IMR-90 (cell line): ENCODE measurements at regions not wholly inside any gene's neighbourhood (a gene's known extent, or its start where the extent isn't known, plus 50 kb on each side); places are given as distances from the start of the nearest gene placed in this dataset.

Experiments
- CHD1 ChIP-seq: IDR thresholded peaks from 2 replicates; pipeline ENCODE4 v1.6.1; 2012; ENCODE audit warnings: low read depth, low read length, improper control_type of control experiment
- FOS ChIP-seq: fragments of 150-350 bp; IDR thresholded peaks from 2 replicates; pipeline ENCODE4 v1.6.1; 2016; ENCODE audit warnings: low read depth, low read length
- MAFK ChIP-seq: IDR thresholded peaks from 2 replicates; pipeline ENCODE4 v1.6.1; 2012; ENCODE audit warnings: low read depth, low read length, improper control_type of control experiment
- POLR2A ChIP-seq: IDR thresholded peaks from 2 replicates; pipeline ENCODE4 v1.6.1; 2012; ENCODE audit warnings: mild to moderate bottlenecking, low read depth, low read length
- RAD21 ChIP-seq: IDR thresholded peaks from 2 replicates; pipeline ENCODE4 v1.6.1; 2012; ENCODE audit warnings: low read length, improper control_type of control experiment
- RFX5 ChIP-seq: IDR thresholded peaks from 2 replicates; pipeline ENCODE4 v1.8.0; 2012; ENCODE audit warnings: low read depth, mild to moderate bottlenecking, low read length, moderate library complexity
- SMC3 ChIP-seq: fragments of 150-350 bp; IDR thresholded peaks from 2 replicates; pipeline ENCODE4 v1.6.1; 2016; ENCODE audit warnings: low read depth, mild to moderate bottlenecking, antibody characterized with exemption, low read length, moderate library complexity
- TF ChIP-seq, protein P1 (sequence below): conservative IDR thresholded peaks from 2 replicates; pipeline ENCODE4 v1.5.1; 2012; ENCODE audit warnings: mild to moderate bottlenecking, low read depth, low read length, improper control_type of control experiment
- TF ChIP-seq, protein P2 (sequence below): fragments of 150-350 bp; IDR thresholded peaks from 2 replicates; pipeline ENCODE4 v1.6.1; 2017; ENCODE audit warnings: mild to moderate bottlenecking, antibody characterized with exemption, low read length, low read depth

DNA sequence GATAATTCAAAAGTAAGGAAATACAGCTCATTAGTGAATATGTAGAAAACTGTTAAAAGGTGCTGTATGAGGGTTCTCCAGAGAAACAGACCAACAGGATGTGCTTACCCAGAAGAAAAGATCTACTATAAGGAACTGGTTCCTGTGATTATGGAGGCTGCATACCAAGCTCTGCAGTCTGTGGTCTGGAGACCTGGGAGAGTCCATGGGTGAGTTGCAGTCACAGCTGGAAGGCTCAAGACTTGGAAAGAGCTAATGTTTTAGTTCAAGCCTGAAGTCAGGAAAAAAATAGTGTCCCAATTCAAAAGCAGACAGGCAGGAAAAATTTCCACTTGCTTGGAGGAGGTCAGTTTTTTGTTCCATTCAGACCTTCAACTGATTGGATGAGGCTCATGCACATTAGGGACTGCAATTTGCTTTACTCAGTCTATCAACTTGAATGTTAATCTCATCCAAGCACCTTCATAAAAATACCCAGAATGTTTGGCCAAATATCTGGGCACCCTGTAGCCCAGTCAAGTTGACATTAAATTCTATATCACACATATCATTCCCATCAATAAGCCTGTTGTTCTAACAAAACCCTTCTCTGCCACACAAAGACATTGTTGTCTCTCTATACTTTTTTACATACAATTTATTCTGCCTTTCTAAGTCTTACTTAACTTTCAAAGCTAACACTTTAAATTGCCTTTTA is 197.9 kb upstream of the KLF6 start:
- TF ChIP-seq, protein P1, sequence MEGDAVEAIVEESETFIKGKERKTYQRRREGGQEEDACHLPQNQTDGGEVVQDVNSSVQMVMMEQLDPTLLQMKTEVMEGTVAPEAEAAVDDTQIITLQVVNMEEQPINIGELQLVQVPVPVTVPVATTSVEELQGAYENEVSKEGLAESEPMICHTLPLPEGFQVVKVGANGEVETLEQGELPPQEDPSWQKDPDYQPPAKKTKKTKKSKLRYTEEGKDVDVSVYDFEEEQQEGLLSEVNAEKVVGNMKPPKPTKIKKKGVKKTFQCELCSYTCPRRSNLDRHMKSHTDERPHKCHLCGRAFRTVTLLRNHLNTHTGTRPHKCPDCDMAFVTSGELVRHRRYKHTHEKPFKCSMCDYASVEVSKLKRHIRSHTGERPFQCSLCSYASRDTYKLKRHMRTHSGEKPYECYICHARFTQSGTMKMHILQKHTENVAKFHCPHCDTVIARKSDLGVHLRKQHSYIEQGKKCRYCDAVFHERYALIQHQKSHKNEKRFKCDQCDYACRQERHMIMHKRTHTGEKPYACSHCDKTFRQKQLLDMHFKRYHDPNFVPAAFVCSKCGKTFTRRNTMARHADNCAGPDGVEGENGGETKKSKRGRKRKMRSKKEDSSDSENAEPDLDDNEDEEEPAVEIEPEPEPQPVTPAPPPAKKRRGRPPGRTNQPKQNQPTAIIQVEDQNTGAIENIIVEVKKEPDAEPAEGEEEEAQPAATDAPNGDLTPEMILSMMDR: no peak
- TF ChIP-seq POLR2A (no peak), SMC3 (no peak), FOS (no peak), RAD21 (no peak), CHD1 (no peak), MAFK (no peak), RFX5 (no peak)
- TF ChIP-seq, protein P2, sequence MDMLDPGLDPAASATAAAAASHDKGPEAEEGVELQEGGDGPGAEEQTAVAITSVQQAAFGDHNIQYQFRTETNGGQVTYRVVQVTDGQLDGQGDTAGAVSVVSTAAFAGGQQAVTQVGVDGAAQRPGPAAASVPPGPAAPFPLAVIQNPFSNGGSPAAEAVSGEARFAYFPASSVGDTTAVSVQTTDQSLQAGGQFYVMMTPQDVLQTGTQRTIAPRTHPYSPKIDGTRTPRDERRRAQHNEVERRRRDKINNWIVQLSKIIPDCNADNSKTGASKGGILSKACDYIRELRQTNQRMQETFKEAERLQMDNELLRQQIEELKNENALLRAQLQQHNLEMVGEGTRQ: no peak
